ENCODE measurements at regions not wholly inside any gene's neighbourhood (a gene's known extent, or its start where the extent isn't known, plus 50 kb on each side); places are given as distances from the start of the nearest gene placed in this dataset.

DNA sequence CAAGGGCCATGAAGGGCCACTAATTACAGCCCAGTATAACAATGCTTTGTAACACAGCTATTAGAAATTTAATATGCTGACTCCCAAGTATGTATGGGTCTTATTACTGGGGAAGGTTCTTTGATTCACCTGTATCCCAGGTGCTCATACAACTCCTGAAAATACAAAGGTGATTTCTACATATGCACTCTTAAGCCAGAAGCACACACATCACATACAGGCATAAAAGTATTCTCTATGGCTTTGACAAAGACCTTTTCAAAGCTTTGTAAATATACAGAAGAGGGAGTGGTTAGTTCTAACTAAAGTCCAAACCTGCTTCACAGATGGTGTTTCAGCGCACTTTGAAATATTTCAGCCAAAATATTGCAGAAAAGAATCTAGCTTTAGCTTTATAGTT, 191.5 kb downstream of the SNCA start:
- TF ChIP-seq CTCF (IDR thresholded peaks at IDR 0.05; ENCODE audit: low read depth, low read length): no peak
- no peak for DNase-seq (ENCODE audit: extremely low read depth, low read depth)

- TF ChIP-seq CTCF (IDR thresholded peaks at IDR 0.05; ENCODE audit: low read depth, low read length): no peak
- DNase-seq (ENCODE audit: extremely low read depth, low read depth): no peak
Observed at GRCh38 chr4:89641367-89641687, 195.6 kb downstream of the SNCA start.

DNA sequence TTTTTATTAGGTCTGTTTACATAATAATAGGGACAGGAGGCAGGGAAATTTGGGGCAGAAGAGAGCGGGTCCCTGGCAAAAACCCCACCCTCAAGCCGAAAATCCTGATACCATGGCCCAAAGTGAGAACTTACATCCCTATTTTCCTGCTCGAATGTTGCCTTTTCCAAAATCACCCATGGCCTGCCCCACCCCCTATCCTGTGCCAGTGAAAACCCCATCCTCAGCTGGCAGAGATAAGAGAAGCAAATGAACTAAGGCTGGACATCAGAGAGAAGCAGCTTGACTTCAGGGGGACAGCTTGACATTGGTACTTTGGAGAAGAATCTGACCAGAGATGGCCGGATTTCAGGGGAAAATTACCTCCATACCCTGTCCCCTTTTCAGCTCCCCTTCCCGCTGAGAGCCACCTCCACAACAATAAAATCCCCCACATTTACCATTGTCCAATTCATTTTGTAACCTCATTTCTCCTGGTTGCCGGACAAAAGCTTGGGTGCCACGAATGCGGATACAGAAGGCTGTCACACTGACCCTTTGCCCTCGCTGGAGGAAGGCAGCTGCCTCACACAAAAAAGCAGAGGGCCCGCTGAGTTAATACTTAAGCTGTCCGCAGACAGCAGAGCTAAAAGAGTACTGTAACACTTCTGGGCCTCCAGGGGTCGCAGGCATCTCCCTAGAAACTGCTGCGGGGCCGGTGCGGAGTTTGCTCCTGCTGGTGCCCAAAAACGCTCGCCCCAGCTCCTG, 196.2 kb downstream of the SNCA start:
- peak; percentile 37 for DNase-seq (ENCODE audit: extremely low read depth, low read depth)
- peak; percentile 79 for TF ChIP-seq CTCF (IDR thresholded peaks at IDR 0.05; ENCODE audit: low read depth, low read length)

GRCh38 chr4:89639395-89639794, 197.6 kb downstream of the SNCA start:
- TF ChIP-seq CTCF (IDR thresholded peaks at IDR 0.05; ENCODE audit: low read depth, low read length): no peak
- no peak for DNase-seq (ENCODE audit: extremely low read depth, low read depth)

DNA sequence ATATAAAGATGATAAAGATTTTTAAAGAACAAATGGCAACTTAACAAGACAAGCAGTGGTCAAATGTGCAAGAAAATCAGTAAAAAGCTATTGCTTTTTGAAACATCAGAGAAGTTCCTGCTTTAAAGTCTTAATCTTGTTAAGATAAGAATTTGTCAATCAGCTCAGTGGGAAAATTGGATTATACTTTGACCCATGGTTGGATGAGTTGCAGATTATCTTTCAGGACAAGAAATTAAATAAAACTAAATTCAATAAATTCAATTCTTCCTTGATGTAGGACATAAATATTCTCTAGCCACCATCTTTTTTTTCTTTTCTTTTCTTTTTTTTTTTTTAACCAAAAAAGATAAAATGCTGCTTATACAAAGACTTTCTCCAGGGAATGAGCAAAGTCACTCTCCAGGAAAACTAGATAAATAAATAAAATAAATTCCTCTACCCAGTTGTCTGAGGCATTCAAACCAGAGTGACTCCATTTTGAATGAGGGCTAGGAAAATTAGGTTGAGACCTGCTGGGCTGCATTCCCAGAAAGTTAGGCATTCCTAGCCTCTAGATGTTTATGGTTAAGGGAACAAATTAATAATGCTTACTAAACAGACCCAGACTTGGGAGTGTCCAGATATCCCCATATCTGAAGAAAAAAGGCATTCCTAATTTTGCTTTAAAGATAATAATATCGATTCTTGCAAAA, 211.2 kb downstream of the SNCA start:
- TF ChIP-seq CTCF (IDR thresholded peaks at IDR 0.05; ENCODE audit: low read depth, low read length): no peak
- no peak for DNase-seq (ENCODE audit: extremely low read depth, low read depth)

GRCh38 chr4:89619206-89619962, 217.6 kb downstream of the SNCA start:
- TF ChIP-seq CTCF (IDR thresholded peaks at IDR 0.05; ENCODE audit: low read depth, low read length): no peak
- no peak for DNase-seq (ENCODE audit: extremely low read depth, low read depth)

- no peak for DNase-seq (ENCODE audit: extremely low read depth, low read depth)
- no peak for TF ChIP-seq CTCF (IDR thresholded peaks at IDR 0.05; ENCODE audit: low read depth, low read length)
Observed at GRCh38 chr4:89618151-89618550, 218.8 kb downstream of the SNCA start.
